ENCODE measurements at regions not wholly inside any gene's neighbourhood (a gene's known extent, or its start where the extent isn't known, plus 50 kb on each side); places are given as distances from the start of the nearest gene placed in this dataset.
"Not testable (repeated sequence)": the region's sequence is repeated elsewhere in the genome, so short reads cannot be mapped to it uniquely, and the experiment has no call there.

GRCh38 chr4:162838671-162839070 lies 328.0 kb downstream of the NAF1 start:
- no peak for DNase-seq

- no peak for DNase-seq
Observed at GRCh38 chr4:162837679-162838078, 329.0 kb downstream of the NAF1 start.

GRCh38 chr4:162837241-162837640 lies 329.4 kb downstream of the NAF1 start:
- no peak for DNase-seq

GRCh38 chr4:162836773-162837172 lies 329.9 kb downstream of the NAF1 start:
- no peak for DNase-seq

GRCh38 chr4:162836258-162836657 lies 330.4 kb downstream of the NAF1 start:
- not testable (repeated sequence) for DNase-seq

- no peak for DNase-seq
Observed at GRCh38 chr4:162830899-162831298, 335.8 kb downstream of the NAF1 start.

- DNase-seq = not testable (repeated sequence)
Observed at GRCh38 chr4:162817374-162817773, 349.3 kb downstream of the NAF1 start.

- no peak for DNase-seq
Observed at GRCh38 chr4:162804351-162804924, 362.3 kb downstream of the NAF1 start.

GRCh38 chr4:162803378-162803777 lies 363.3 kb downstream of the NAF1 start:
- DNase-seq = no peak

- no peak for DNase-seq
Observed at GRCh38 chr4:162797108-162797507, 369.6 kb downstream of the NAF1 start.

- no peak for DNase-seq
Observed at GRCh38 chr4:162793571-162793970, 373.1 kb downstream of the NAF1 start.

- DNase-seq = no peak
Observed at GRCh38 chr4:162793004-162793403, 373.7 kb downstream of the NAF1 start.

GRCh38 chr4:162791226-162791625 lies 375.5 kb downstream of the NAF1 start:
- no peak for DNase-seq

- no peak for DNase-seq
Observed at GRCh38 chr4:162787120-162787519, 379.6 kb downstream of the NAF1 start.

- DNase-seq = no peak
Observed at GRCh38 chr4:162782778-162783525, 383.7 kb downstream of the NAF1 start.

GRCh38 chr4:162782096-162782777 lies 384.5 kb downstream of the NAF1 start:
- no peak for DNase-seq

GRCh38 chr4:162770761-162771490 lies 395.8 kb downstream of the NAF1 start:
- DNase-seq = no peak

GRCh38 chr4:162767083-162767482 lies 399.6 kb downstream of the NAF1 start:
- DNase-seq = no peak

GRCh38 chr4:162761965-162762364 lies 404.7 kb downstream of the NAF1 start:
- no peak for DNase-seq

- not testable (repeated sequence) for DNase-seq
Observed at GRCh38 chr4:162740228-162740627, 426.5 kb downstream of the NAF1 start.

GRCh38 chr4:162739596-162739995 lies 427.1 kb downstream of the NAF1 start:
- DNase-seq = not testable (repeated sequence)

GRCh38 chr4:162732876-162733275 lies 433.8 kb downstream of the NAF1 start:
- DNase-seq = no peak

- no peak for DNase-seq
Observed at GRCh38 chr4:162727766-162728165, 438.9 kb downstream of the NAF1 start.

All from dermis blood vessel endothelial cell (primary cell).